H1 (cell line): ENCODE measurements at regions not wholly inside any gene's neighbourhood (a gene's known extent, or its start where the extent isn't known, plus 50 kb on each side); places are given as distances from the start of the nearest gene placed in this dataset.
"Not testable (repeated sequence)": the region's sequence is repeated elsewhere in the genome, so short reads cannot be mapped to it uniquely, and the experiment has no call there.

Experiments used
- CTCF ChIA-PET: fragments of 300-600 bp; sonication (Branson Sonifier 250); formaldehyde crosslinking; loops from one replicate; lab custom pipeline; 2021; ENCODE audit not compliant: partially characterized antibody; lab: Charles Lee
- POLR2A ChIA-PET: fragments of 300-600 bp; sonication (Branson Sonifier 250); formaldehyde crosslinking; loops from one replicate; lab custom pipeline; 2021; ENCODE audit warnings: inconsistent platforms; ENCODE audit not compliant: partially characterized antibody; lab: Charles Lee
- DNase-seq, 2 experiments: peaks; one replicate each; pipeline versions ENCODE4 v3.0.0 to v3.0.0-alpha.2; 2010 to 2022; ENCODE audit warnings: low spot score in 2 of 2, low read depth in 1 of 2, mixed read lengths in 1 of 2
- FAIRE-seq: peaks from 2 replicates; lab custom pipeline; 2011; peaks lifted over from hg19 to GRCh38; lab: Jason Lieb, UNC
- H2AFZ ChIP-seq: 2 replicates; pipeline ENCODE4 v1.8.1; 2012; ENCODE audit warnings: low read length, inconsistent platforms
- H2AK5ac ChIP-seq: 2 replicates; pipeline ENCODE4 v1.6.1; 2013; ENCODE audit warnings: low read depth, low read length
- H2BK120ac ChIP-seq: replicated peaks from 2 replicates; pipeline ENCODE3; 2013; ENCODE audit warnings: low read depth, low read length, inconsistent platforms
- H2BK12ac ChIP-seq: 2 replicates; pipeline ENCODE4 v1.6.1; 2013; ENCODE audit warnings: low read depth, low read length
- H2BK15ac ChIP-seq: 2 replicates; pipeline ENCODE4 v1.6.1; 2013; ENCODE audit warnings: low read length
- H2BK20ac ChIP-seq: 2 replicates; pipeline ENCODE4 v1.6.1; 2013; ENCODE audit warnings: low read length
- H2BK5ac ChIP-seq: 2 replicates; pipeline ENCODE4 v1.6.1; 2013; ENCODE audit warnings: low read depth, low read length
- H3K14ac ChIP-seq: 2 replicates; pipeline ENCODE4 v1.6.1; 2013; ENCODE audit warnings: inconsistent platforms; ENCODE audit not compliant: insufficient read length
- H3K18ac ChIP-seq: 2 replicates; pipeline ENCODE4 v1.6.1; 2013; ENCODE audit warnings: low read length; ENCODE audit errors: extremely low read depth
- H3K23ac ChIP-seq: 2 replicates; pipeline ENCODE4 v1.6.1; 2013; ENCODE audit warnings: inconsistent platforms; ENCODE audit not compliant: insufficient read length
- H3K23me2 ChIP-seq: 2 replicates; pipeline ENCODE4 v1.6.1; 2013; ENCODE audit warnings: low read depth, low read length
- H3K27ac ChIP-seq: 2 replicates; pipeline ENCODE4 v1.6.1; 2011; ENCODE audit warnings: low read depth, low read length, inconsistent platforms
- H3K27me3 ChIP-seq, 4 experiments: replicated peaks in 1 of 4; 1 replicate in 1 of 4; 2 replicates in 3 of 4; pipeline versions ENCODE4 v1.6.1 to v1.8.1; 2011 to 2013; ENCODE audit warnings: low read length in 3 of 4, mild to moderate bottlenecking in 3 of 4, inconsistent platforms in 2 of 4, mixed read lengths in 2 of 4, moderate library complexity in 1 of 4; ENCODE audit not compliant: control insufficient read depth in 3 of 4, insufficient read depth in 3 of 4; ENCODE audit errors: extremely low read depth in 1 of 4
- H3K36me3 ChIP-seq, 4 experiments: 2 replicates each; pipeline versions ENCODE4 v1.6.1 to v1.8.1; 2011 to 2013; ENCODE audit warnings: mild to moderate bottlenecking in 4 of 4, low read length in 3 of 4, moderate library complexity in 2 of 4, control low read depth in 1 of 4, inconsistent platforms in 1 of 4; ENCODE audit not compliant: insufficient read depth in 4 of 4, control insufficient read depth in 2 of 4
- H3K4ac ChIP-seq: replicated peaks from 2 replicates; pipeline ENCODE3; 2013; ENCODE audit warnings: low read length, low read depth, mixed read lengths, inconsistent platforms; ENCODE audit not compliant: insufficient read length
- H3K4me1 ChIP-seq, 4 experiments: replicated peaks in 1 of 4; 1 replicate in 1 of 4; 2 replicates in 3 of 4; pipeline versions ENCODE4 v1.6.1 to v1.8.1; 2011 to 2013; ENCODE audit warnings: low read length in 3 of 4, inconsistent platforms in 2 of 4, mixed read lengths in 1 of 4; ENCODE audit not compliant: insufficient read depth in 4 of 4, control insufficient read depth in 3 of 4
- H3K4me2 ChIP-seq, 2 experiments: 2 replicates each; pipeline versions ENCODE4 v1.6.1 to v1.8.1; 2011 to 2013; ENCODE audit warnings: low read depth in 2 of 2, low read length in 2 of 2, control low read depth in 1 of 2, inconsistent platforms in 1 of 2, mild to moderate bottlenecking in 1 of 2; ENCODE audit not compliant: insufficient read depth in 1 of 2
- H3K4me3 ChIP-seq, 4 experiments: fragments of 200-600, 300-600 bp in 1 of 4; sonication (generic), shearing (Covaris generic), sonication (Bioruptor Twin) in 1 of 4; 2 replicates each; pipeline versions ENCODE4 v1.5.1 to v1.8.1; 2011 to 2016; ENCODE audit warnings: low read length in 4 of 4, low read depth in 3 of 4, control low read depth in 2 of 4, inconsistent platforms in 2 of 4, mild to moderate bottlenecking in 2 of 4, mixed read lengths in 1 of 4, moderate library complexity in 1 of 4; ENCODE audit not compliant: insufficient read depth in 2 of 4; ENCODE audit errors: extremely low read depth in 1 of 4
- H3K56ac ChIP-seq: replicated peaks from 2 replicates; pipeline ENCODE3; 2013; ENCODE audit warnings: low read depth, mild to moderate bottlenecking, mixed read lengths, low read length, inconsistent platforms; ENCODE audit not compliant: insufficient read length
- H3K79me1 ChIP-seq: 2 replicates; pipeline ENCODE4 v1.6.1; 2013; ENCODE audit warnings: low read depth, low read length, control low read depth
- H3K79me2 ChIP-seq, 2 experiments: 2 replicates each; pipeline versions ENCODE4 v1.6.1 to v1.8.1; 2012 to 2013; ENCODE audit warnings: low read length in 2 of 2, mild to moderate bottlenecking in 2 of 2, inconsistent platforms in 1 of 2; ENCODE audit not compliant: insufficient read depth in 2 of 2, control insufficient read depth in 1 of 2
- H3K9ac ChIP-seq, 4 experiments: replicated peaks in 1 of 4; 1 replicate in 1 of 4; 2 replicates in 3 of 4; pipeline versions ENCODE4 v1.6.1 to v1.8.1; 2011 to 2013; ENCODE audit warnings: low read depth in 3 of 4, low read length in 3 of 4, control low read depth in 2 of 4, mild to moderate bottlenecking in 2 of 4, moderate library complexity in 2 of 4, inconsistent platforms in 1 of 4; ENCODE audit errors: extremely low read depth in 1 of 4
- H3K9me3 ChIP-seq, 2 experiments: 2 replicates each; pipeline versions ENCODE4 v1.6.1 to v1.8.1; 2012 to 2013; ENCODE audit warnings: mild to moderate bottlenecking in 2 of 2, moderate library complexity in 2 of 2, control low read depth in 1 of 2, inconsistent platforms in 1 of 2, low read depth in 1 of 2, low read length in 1 of 2, mixed read lengths in 1 of 2; ENCODE audit not compliant: insufficient read depth in 2 of 2
- H4K20me1 ChIP-seq, 2 experiments: replicated peaks in 1 of 2; 2 replicates each; pipeline versions ENCODE3 to v1.8.1; 2011 to 2013; ENCODE audit warnings: inconsistent platforms in 2 of 2, low read length in 2 of 2, mild to moderate bottlenecking in 1 of 2; ENCODE audit not compliant: insufficient read depth in 2 of 2, control insufficient read depth in 1 of 2
- H4K5ac ChIP-seq: 2 replicates; pipeline ENCODE4 v1.6.1; 2013; ENCODE audit warnings: low read length, low read depth, mixed read lengths, inconsistent platforms; ENCODE audit not compliant: insufficient read length
- H4K8ac ChIP-seq: 2 replicates; pipeline ENCODE4 v1.8.0; 2013; ENCODE audit warnings: mild to moderate bottlenecking, moderate library complexity, low read length, inconsistent platforms; ENCODE audit not compliant: insufficient read depth; ENCODE audit errors: extremely low read depth
- H4K91ac ChIP-seq: replicated peaks from 2 replicates; pipeline ENCODE3; 2013; ENCODE audit warnings: low read length, mixed read lengths, inconsistent platforms; ENCODE audit not compliant: insufficient read length
- RAD21 ChIP-seq, 2 experiments: IDR thresholded peaks in 1 of 2; conservative IDR thresholded peaks in 1 of 2; 2 replicates each; pipeline ENCODE4 v1.6.1; 2011; ENCODE audit warnings: low read depth in 2 of 2, low read length in 2 of 2, improper control_type of control experiment in 1 of 2, inconsistent platforms in 1 of 2, mild to moderate bottlenecking in 1 of 2, moderate library complexity in 1 of 2
- TEAD4 ChIP-seq: IDR thresholded peaks from 2 replicates; pipeline ENCODE4 v1.6.1; 2012; ENCODE audit warnings: low read depth, low read length, inconsistent platforms, mixed read lengths
- WGBS, 2 experiments: shearing (Covaris generic) in 1 of 2; methylation state at CpG; one replicate each; pipeline versions ENCODE4 v1.1.6 to v1.1.7; 2013 to 2015; ENCODE audit warnings: low lambda C conversion rate in 2 of 2, mixed read lengths in 2 of 2, inconsistent platforms in 1 of 2, low coverage in 1 of 2, missing lambda C conversion rate in 1 of 2; ENCODE audit not compliant: insufficient replicate concordance in 2 of 2, insufficient coverage in 1 of 2, insufficient read length in 1 of 2; ENCODE audit errors: extremely low coverage in 1 of 2, missing lambda C conversion rate in 1 of 2; 5-methylcytosine and 5-hydroxymethylcytosine counted together
- TF ChIP-seq, protein P1 (sequence below), 3 experiments: IDR thresholded peaks; 1 replicate in 2 of 3; 2 replicates in 1 of 3; pipeline versions ENCODE4 v1.5.1 to v1.6.1; 2011; ENCODE audit warnings: low read length in 3 of 3, mild to moderate bottlenecking in 3 of 3, inconsistent platforms in 2 of 3, low read depth in 1 of 3, moderate library complexity in 1 of 3; ENCODE audit not compliant: insufficient read depth in 1 of 3; ENCODE audit errors: control extremely low read depth in 1 of 3
- TF ChIP-seq, protein P2 (sequence below): IDR thresholded peaks from 2 replicates; pipeline ENCODE4 v1.6.1; 2012; ENCODE audit warnings: inconsistent platforms

DNA sequence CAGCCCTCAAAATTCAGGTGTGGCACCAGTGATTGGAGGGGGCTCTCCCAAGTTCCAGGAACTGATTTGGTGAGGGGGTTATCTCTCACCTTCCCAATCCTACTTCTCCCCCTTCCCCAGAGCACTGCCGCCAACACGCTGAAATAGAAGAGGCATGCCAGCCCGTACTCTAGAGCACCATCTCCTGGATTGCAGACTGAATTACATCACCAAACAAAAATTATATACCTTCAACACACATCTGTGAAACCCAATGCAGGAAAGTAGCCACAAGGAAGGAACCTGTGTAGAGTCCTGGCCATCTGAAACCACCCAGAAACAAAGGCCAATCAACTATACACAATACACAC is 80.1 kb downstream of the TBC1D28 start:
- H4K8ac ChIP-seq, H3K79me1 ChIP-seq, H2BK12ac ChIP-seq, H3K4ac ChIP-seq, H4K5ac ChIP-seq, FAIRE-seq, H2BK15ac ChIP-seq, H3K27me3 ChIP-seq, H3K9ac ChIP-seq, H3K18ac ChIP-seq, CTCF ChIA-PET, H2BK120ac ChIP-seq, H4K20me1 ChIP-seq, H4K91ac ChIP-seq, H3K23ac ChIP-seq, H3K36me3 ChIP-seq, H2BK20ac ChIP-seq, H3K23me2 ChIP-seq, H2AK5ac ChIP-seq, H2BK5ac ChIP-seq, H3K14ac ChIP-seq, H3K4me3 ChIP-seq, H3K4me1 ChIP-seq, H3K79me2 ChIP-seq, H3K27ac ChIP-seq, H3K4me2 ChIP-seq, POLR2A ChIA-PET, H3K9me3 ChIP-seq, H2AFZ ChIP-seq, H3K56ac ChIP-seq: not testable (repeated sequence)
- peak; percentile 61 to 63 for TF ChIP-seq RAD21 (IDR thresholded peaks at IDR 0.05 in 1 of 2, conservative IDR thresholded peaks at IDR 0.05 in 1 of 2; ENCODE audit: low read depth in 2 of 2, low read length in 2 of 2)
- TF ChIP-seq, protein P1, sequence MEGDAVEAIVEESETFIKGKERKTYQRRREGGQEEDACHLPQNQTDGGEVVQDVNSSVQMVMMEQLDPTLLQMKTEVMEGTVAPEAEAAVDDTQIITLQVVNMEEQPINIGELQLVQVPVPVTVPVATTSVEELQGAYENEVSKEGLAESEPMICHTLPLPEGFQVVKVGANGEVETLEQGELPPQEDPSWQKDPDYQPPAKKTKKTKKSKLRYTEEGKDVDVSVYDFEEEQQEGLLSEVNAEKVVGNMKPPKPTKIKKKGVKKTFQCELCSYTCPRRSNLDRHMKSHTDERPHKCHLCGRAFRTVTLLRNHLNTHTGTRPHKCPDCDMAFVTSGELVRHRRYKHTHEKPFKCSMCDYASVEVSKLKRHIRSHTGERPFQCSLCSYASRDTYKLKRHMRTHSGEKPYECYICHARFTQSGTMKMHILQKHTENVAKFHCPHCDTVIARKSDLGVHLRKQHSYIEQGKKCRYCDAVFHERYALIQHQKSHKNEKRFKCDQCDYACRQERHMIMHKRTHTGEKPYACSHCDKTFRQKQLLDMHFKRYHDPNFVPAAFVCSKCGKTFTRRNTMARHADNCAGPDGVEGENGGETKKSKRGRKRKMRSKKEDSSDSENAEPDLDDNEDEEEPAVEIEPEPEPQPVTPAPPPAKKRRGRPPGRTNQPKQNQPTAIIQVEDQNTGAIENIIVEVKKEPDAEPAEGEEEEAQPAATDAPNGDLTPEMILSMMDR (IDR thresholded peaks at IDR 0.05; ENCODE audit: control extremely low read depth in 1 of 3, insufficient read depth in 1 of 3, low read depth in 1 of 3, low read length in 3 of 3) = peak; percentile 39 to 58 (median 56)
- TF ChIP-seq TEAD4 = peak; percentile 50; the same call in 1 of the 2 replicates
- TF ChIP-seq, protein P2, sequence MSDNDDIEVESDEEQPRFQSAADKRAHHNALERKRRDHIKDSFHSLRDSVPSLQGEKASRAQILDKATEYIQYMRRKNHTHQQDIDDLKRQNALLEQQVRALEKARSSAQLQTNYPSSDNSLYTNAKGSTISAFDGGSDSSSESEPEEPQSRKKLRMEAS = 0 out of 2 replicates have a peak, but pooled peaks have one; percentile 34
- 25% methylated on average over 3 of the region's 3 CpGs; no CpG with 5 or more reads in 1 of the 2 experiments for WGBS, 2 experiments
- peak in 1 of 2 experiments; percentile 57 for DNase-seq
